HG03469 (cell line): ENCODE measurements at regions not wholly inside any gene's neighbourhood (a gene's known extent, or its start where the extent isn't known, plus 50 kb on each side); places are given as distances from the start of the nearest gene placed in this dataset.
A peak's percentile ranks its signal among the peaks of the same experiment; 100 is the strongest.

Experiments used
- ATAC-seq: cut with Tn5 transposase; IDR thresholded peaks from one replicate; pipeline ENCODE4 v1.9.1; 2021; ENCODE audit warnings: mild to moderate bottlenecking, moderate library complexity, moderate number of reproducible peaks; ENCODE audit not compliant: unreplicated experiment

DNA sequence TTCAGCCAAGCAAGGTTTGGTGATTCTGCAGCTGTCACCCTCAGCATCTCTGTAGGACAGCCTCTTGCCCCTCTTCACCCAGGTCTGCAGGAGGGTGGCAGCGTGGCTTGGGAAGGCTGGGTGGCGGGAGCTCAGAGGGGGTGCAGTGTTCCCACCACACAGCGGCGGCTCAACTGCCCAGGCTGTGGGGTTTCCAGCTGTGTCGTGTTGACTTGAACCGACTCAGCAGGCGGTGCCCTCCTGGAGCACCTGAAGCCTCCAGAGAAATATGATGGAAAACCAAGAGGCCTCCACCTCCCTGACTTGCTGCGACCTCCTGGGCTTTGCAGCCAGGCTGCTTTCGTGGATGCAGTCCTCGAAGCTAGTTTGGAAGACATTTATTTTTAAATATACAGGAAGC is 68.0 kb upstream of the KLF6 start:
- ATAC-seq, result no peak

DNA sequence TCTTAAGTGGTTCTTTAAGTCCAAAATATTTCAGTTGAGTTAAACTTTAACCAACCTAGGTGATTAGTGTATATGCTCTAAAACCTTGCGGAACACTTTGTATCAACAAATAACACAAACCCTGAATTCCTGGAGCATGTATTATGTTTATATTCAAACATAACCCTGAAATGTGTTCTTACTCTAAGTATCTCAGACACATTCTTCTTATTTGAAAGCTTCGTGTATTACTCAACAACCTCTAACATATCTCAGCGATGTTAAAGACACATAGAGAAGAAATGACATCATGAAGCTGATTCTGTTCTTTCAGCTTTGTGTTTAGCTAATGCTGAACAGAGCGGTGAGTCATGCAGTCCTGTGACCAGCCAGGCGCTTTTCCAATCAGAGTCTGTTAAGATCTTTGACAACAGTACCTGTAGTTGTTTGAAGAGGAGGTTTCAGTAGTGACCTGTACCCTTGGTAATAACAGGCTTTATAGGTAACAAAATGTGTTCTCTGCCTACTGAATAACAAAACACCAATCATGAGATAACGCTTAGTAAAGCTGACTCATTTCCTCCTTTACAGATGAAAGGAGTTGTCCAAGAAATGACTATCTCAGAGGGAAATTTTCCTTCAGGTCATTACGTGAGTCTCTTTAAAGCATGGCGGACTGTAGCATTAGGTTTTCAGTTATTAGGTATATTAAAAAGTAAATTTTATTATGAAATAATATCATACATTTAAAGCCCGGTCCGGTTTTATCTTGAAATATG is 67.3 kb upstream of the KLF6 start:
- ATAC-seq, result peak; percentile 73

DNA sequence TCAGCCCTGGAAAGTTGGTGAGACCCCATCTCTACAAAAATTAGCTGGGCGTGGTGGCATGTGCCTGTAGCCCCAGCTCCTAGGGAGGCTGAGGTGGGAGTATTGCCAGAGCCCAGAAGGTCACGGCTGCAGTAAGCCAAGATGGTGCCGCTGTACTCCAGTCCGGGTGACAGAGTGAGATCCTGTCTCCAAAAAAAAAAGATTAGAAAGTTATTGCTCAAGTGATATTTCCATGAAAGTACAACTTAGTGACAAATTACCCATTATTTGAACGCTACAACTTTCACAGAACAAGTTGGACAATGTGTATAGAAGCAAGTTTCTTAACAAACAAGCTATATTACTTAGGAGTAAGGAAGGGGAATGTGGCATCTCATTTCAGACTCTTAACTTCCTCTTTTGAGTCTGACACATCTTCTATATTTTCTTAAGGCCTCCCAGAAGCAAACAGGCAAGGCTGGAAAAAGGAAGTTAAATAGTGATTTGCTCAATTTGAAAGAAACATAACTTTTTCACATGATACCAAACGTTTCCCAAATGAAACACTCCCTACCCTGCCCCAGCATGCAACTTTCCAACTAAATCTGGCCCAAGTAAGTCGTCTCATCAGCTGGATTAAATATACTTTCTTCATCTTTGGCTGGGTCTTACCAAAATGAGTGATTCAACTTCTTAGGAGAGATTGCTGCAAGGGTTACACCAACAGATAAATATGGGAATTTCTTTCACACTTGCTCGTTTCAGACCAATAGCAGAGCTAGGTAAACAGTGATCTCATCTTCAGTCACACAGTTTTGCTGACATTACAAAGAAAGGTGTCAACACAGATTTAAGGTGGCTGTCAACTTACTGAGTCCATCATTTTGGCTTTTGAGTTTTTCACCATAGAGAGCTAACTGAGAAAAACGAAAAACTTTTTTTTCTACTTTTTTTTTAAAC is 66.3 kb upstream of the KLF6 start:
- no peak for ATAC-seq

DNA sequence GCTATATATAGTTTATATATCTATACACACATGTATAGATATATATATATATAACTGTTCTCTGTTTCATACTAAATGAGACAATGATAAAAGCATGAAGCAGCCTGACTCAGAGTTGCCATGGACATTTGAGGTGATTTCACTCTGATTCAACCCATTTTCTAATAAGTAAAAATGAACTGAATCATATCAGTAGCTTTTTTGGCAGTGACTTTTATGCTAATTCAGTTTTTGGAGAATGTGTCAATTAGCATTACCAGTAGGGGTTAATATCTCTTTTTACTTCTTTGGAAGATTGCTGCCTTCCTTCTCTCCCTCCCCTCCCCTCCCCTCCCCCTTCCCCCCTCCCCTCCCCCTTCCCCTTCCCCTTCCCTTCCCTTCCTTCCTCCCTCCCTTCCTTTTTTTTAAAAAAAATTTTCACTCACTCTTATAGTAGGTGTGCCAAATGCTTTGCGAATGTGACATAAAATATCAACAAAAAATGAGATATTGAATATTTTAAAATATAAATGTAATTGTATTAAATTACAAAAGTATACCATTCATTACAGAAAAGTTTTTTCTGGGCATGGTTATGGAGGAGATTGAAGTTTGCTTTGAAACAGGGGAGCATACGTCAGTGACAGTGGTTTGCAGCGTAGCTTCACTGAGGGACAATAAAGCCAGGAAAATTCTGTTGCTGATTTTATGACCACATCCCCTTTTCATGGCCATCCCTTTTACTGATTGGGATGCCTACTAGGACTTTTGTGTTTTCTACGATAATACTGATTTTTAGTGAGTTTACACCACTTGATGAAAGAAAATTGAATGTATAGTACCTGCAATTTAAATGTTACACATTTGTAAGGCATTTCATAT is 64.0 kb upstream of the KLF6 start:
- ATAC-seq, result no peak

DNA sequence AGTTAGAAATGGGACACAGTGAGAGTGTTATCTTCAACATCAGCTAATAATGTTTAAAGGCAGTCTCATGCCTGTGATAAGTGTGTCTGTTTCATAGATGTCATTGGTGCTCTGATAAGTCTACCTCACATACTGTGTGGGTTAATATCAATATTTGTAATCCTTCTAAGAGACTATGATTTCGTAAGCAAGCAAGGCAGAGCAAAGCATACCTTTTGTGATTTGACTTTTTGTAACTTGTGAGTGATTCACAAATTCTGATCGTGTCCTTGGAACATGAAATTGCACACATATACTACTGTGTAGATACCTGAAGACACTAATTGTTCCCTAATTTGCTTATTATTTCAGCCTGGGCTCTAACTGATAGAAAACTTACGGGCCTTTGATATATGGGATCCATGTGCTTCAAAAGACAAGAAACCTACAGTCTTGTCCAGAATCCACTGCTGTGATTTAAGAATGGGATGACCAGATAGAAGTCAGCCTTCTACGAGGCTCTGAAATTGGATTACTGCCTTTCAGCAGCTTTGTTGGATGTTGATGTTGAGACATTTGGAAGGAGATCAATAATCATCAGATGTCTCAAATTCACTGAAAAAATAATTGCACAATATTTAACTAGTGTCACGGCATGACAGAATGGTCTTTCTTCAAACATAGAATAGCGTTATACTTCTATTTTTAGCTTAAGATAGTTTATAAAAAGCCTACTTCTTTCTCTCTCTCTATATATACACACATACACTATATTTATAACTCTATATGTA is 63.2 kb upstream of the KLF6 start:
- ATAC-seq, result no peak

DNA sequence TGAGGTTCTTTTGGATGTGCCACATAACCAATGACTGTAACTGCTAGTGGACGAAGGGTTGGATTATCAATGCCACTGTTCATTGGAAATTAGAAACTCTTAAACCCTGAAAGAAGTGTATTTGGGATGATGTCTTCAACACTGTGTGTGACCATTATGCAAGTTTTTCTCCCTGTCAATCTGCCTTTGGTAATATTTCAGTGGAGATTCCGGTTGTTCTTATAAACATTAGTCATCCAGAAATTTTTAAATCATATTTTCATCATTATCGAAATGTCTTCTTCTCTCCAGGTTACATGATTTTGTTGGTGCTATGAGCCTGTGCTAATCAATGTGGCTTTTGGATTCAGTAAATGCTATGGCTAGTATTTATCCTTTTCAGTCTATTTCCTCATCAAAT is 61.7 kb upstream of the KLF6 start:
- ATAC-seq, result no peak

DNA sequence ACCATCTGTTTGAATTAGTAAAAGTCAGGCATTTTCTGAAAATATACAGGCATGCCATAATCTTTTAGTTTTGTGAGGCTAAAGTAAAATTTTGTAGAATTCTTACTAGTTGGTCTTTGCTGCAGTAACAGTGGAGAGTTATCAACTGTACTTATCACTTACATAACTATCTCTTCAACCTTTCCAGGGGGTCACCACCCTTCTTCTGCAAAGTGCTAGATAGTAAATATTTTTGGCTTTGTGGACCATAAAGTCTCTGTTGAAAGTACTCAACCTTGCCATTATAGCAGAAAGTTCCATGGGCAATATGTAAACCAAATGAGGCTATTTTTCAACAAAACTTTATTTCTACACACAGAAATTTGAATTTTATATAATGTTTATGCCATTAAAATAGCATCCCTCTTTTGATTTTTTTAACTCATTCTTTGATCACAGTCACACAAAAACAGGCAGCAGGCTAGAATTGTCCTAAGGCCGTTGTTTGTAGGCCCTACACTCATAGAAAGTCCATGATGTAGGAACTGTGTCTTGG is 59.5 kb upstream of the KLF6 start:
- ATAC-seq, result no peak

DNA sequence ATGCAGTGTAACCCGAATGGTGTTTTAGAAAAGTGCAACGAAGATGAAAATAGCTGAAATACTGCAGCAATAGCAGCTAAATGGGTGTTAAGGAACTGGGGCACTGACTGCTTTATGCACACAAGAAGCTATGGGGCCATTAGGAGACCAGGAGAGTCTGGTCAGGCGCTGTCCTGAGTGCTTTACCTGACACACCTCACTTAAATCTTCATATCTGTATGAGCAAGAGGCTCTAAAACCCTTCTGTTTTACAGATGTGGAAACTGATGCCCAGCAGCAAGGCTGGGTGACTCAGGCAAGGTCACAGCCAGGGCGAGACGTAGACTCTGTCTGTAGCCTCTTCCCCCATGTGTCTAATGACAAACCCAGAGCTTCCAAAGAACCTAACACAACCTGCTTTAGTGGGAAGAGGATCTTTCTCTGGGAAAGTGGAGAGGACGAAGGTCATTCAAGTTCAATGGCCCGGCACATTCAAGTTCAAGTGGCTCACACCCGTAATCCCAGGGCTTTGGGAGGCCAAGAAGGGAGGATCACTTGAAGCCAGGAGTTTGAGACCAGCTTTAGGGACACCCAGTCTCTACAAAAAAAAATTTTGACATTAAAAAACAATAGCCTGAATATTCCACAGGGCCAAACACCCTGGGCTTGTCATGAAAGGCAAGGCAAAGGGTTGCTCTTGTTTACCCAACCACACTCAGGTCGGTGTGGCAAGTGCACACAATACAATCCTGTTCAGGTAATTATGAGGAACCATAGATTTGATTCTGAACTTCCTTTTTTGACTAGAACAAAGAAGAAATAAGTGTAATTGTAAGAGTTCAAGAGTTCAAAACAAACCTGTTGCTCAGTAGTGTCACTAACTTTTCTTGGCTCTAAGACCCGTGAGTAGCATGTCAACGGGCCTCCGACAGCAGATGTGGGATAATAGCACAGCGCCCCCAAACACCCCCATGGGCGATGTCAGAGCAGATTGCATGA is 53.7 kb upstream of the KLF6 start:
- ATAC-seq, result no peak

DNA sequence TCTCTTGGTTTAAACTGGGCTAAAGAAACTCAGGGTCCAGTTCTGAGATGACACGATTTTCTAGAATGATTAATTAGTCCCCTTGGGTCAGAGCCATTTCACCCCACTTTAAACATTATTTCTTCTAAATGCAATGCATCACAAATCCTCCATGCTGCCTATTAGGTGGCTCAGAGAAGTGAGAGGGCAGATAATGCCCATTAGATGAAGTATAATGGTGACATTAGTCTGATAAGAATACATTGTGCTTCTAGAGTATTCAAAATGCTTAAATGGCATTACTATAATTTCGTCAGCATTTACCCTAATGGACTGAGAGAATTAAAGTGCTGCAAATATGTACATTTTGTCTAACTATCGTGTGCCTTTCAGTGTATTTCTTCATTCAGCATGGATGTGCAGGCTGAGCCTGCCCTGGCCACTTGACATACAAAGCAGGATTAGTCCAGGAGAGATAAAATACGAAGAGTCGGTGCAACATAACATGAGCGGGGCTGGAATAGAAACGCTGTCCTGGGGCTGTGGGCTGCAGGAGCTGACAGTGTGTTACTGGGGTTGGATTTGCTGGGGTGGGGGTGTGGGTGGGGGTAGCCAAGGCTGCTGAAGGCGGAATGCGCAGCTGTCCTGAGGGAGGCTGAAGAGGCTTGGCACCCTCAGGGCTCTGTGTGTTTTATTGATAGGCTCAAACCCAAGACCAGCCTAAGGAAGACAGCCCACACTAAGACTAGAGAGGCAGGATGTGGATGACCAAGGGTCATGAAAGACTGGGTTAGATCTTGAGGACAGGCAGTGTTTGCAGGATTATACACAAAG is 52.8 kb upstream of the KLF6 start:
- no peak for ATAC-seq

DNA sequence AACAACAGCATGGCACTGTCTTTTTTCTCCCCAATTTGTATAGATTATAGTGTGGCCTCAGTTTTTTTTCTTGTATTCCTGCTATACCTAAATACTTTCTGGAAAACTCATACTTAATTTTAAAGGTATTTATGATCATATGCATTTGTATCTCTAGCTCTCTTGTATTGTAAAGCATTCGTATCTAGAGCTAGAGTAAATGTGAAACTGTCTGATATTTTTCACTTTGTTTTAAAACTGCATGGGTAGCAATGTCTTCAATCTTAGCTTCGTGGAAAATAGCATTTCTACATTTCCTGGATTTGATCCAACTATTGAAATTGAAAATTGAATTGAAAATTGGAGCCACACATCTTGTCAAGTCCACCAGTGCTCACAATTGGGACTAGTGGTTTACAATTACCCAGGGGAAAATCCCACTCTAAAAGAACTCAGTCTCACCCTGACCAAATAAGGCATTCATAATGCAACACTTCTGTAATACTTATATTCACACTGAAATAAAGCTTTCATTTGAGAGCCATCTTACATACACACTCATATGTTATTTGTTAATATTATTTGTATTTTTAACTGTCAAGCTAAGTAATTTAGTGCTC is 51.3 kb upstream of the KLF6 start:
- no peak for ATAC-seq

DNA sequence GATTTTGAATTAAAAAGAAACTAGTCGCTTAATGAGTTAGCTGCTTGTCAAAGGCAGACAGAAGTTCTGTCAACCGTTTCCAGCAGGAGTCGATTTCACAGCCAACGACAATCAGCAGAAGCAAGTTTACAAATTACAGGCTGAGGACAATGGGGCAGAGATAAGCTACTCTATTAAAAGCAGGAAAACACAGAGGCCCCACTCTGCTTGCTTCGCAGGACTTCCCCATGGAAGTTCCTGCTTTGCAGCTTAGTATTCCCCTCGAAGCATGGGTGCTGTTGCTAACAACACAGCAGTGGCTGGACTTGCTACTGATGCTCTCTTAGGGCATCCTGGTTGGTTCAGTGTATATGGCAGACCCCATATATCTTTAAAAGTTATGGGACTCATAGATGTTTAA is 50.8 kb upstream of the KLF6 start:
- no peak for ATAC-seq

DNA sequence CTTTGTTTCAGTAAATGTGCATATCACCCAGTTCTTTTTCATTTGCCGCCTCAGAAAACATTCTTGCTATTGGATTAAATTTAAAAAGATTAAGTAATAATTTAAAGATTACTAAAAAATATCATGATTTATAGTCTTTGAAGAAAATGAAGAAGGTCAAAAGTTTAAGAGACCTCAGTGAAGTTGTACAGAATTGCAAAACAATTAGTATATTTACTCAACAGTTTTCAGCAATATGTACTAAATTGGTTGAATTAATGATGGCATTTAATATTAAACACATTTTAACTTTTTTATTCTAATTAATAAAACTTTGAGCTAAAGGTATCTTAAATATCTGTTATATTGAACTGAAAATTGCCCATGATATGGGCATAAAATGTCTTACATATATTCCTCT is 49.9 kb upstream of the KLF6 start:
- ATAC-seq, result no peak
